SK-N-SH (cell line): ENCODE measurements at regions not wholly inside any gene's neighbourhood (a gene's known extent, or its start where the extent isn't known, plus 50 kb on each side); places are given as distances from the start of the nearest gene placed in this dataset.
"Not testable (repeated sequence)": the region's sequence is repeated elsewhere in the genome, so short reads cannot be mapped to it uniquely, and the experiment has no call there.

Source experiments
- CTCF ChIA-PET: fragments of 300-600, 350-600 bp; formaldehyde crosslinking; extraction: SDS; loops from one replicate; lab custom pipeline; 2021; lab: Yijun Ruan, JAX
- POLR2A ChIA-PET: fragments of 350-600 bp; sonication (Branson Sonifier 250); formaldehyde crosslinking; extraction: SDS; loops from one replicate; lab custom pipeline; 2020; ENCODE audit warnings: antibody characterized with exemption, inconsistent platforms; lab: Yijun Ruan, JAX
- DNase-seq: peaks from one replicate; pipeline ENCODE4 v3.0.0; 2012
- H2AFZ ChIP-seq: fragments of 200-600 bp; sonication (generic); 2 replicates; pipeline ENCODE4 v1.8.1; 2016; ENCODE audit warnings: antibody characterized with exemption, mild to moderate bottlenecking, low read depth
- H3F3A ChIP-seq: fragments of 200-600 bp; sonication (generic); replicated peaks from 2 replicates; pipeline ENCODE3; 2016; ENCODE audit warnings: antibody characterized with exemption, mild to moderate bottlenecking; ENCODE audit not compliant: insufficient read depth
- H3K27ac ChIP-seq, 2 experiments: fragments of 200-500 bp in 1 of 2; fragments of 200-600 bp in 1 of 2; sonication (Bioruptor generic) in 1 of 2; sonication (generic), shearing (Covaris generic) in 1 of 2; 2 replicates each; pipeline versions ENCODE4 v1.5.1 to v1.6.1; 2014 to 2016; ENCODE audit warnings: low read depth in 2 of 2, inconsistent platforms in 1 of 2, low read length in 1 of 2, mild to moderate bottlenecking in 1 of 2, mixed read lengths in 1 of 2
- H3K27me3 ChIP-seq: fragments of 200-600 bp; sonication (generic), shearing (Covaris generic); 2 replicates; pipeline ENCODE4 v1.6.1; 2016; ENCODE audit warnings: mixed run types; ENCODE audit not compliant: insufficient read depth
- H3K36me3 ChIP-seq, 2 experiments: fragments of 200-500 bp in 1 of 2; fragments of 200-600 bp in 1 of 2; sonication (Bioruptor generic) in 1 of 2; sonication (generic) in 1 of 2; replicated peaks in 1 of 2; 2 replicates each; pipeline versions ENCODE3 to v1.5.1; 2014 to 2016; ENCODE audit warnings: low read length in 1 of 2, mild to moderate bottlenecking in 1 of 2; ENCODE audit not compliant: insufficient read depth in 2 of 2, control insufficient read depth in 1 of 2
- H3K4me1 ChIP-seq, 2 experiments: fragments of 200-500 bp in 1 of 2; fragments of 200-600 bp in 1 of 2; sonication (Bioruptor generic) in 1 of 2; sonication (generic), shearing (Covaris generic) in 1 of 2; 2 replicates each; pipeline versions ENCODE4 v1.5.1 to v1.6.1; 2014 to 2016; ENCODE audit warnings: low read depth in 1 of 2, low read length in 1 of 2, mixed run types in 1 of 2; ENCODE audit not compliant: insufficient read depth in 2 of 2, control insufficient read depth in 1 of 2
- H3K4me2 ChIP-seq: fragments of 200-600 bp; sonication (generic), shearing (Covaris generic); 2 replicates; pipeline ENCODE4 v1.6.1; 2017; ENCODE audit warnings: mixed run types
- H3K4me3 ChIP-seq, 2 experiments: fragments of 200-500 bp in 1 of 2; fragments of 200-600 bp in 1 of 2; sonication (Bioruptor generic) in 1 of 2; sonication (generic), shearing (Covaris generic) in 1 of 2; 2 replicates each; pipeline versions ENCODE4 v1.5.1 to v1.8.1; 2014 to 2016; ENCODE audit warnings: low read depth in 2 of 2, inconsistent platforms in 1 of 2, low read length in 1 of 2, mild to moderate bottlenecking in 1 of 2, mixed read lengths in 1 of 2, moderate library complexity in 1 of 2
- H3K79me2 ChIP-seq: fragments of 200-600 bp; sonication (generic); 2 replicates; pipeline ENCODE4 v1.8.1; 2017; ENCODE audit warnings: mild to moderate bottlenecking; ENCODE audit not compliant: insufficient read depth
- H3K9ac ChIP-seq: fragments of 200-600 bp; sonication (generic); 2 replicates; pipeline ENCODE4 v1.6.1; 2017; ENCODE audit warnings: mixed run types
- H3K9me2 ChIP-seq: fragments of 200-600 bp; sonication (generic); 2 replicates; pipeline ENCODE4 v1.6.1; 2017; ENCODE audit warnings: mixed run types
- H3K9me3 ChIP-seq: fragments of 200-600 bp; sonication (generic); 2 replicates; pipeline ENCODE4 v1.6.1; 2017; ENCODE audit warnings: mixed run types, mild to moderate bottlenecking, moderate library complexity
- H4K20me1 ChIP-seq: fragments of 200-600 bp; sonication (generic); 2 replicates; pipeline ENCODE4 v1.6.1; 2017; ENCODE audit warnings: mild to moderate bottlenecking, mixed run types; ENCODE audit not compliant: insufficient read depth
- EP300 ChIP-seq, 2 experiments: IDR thresholded peaks; 2 replicates each; pipeline versions ENCODE4 v1.4.0 to v1.6.1; 2012; ENCODE audit warnings: borderline replicate concordance in 1 of 2, low read depth in 1 of 2, low read length in 1 of 2
- EZH2phosphoT487 ChIP-seq: fragments of 200-600 bp; sonication (generic); IDR thresholded peaks from 2 replicates; pipeline ENCODE4 v1.6.1; 2017; ENCODE audit warnings: low read depth, mixed run types, mild to moderate bottlenecking, antibody characterized with exemption, moderate library complexity, borderline replicate concordance
- FOXJ3 ChIP-seq: sonication (generic); formaldehyde crosslinking; IDR thresholded peaks from 2 replicates; pipeline ENCODE4 v1.5.1; 2020; ENCODE audit warnings: mild to moderate bottlenecking, missing genetic modification reagents
- GATA2 ChIP-seq: sonication (generic); formaldehyde crosslinking; IDR thresholded peaks from 2 replicates; pipeline ENCODE4 v1.5.0; 2020; ENCODE audit warnings: mild to moderate bottlenecking, missing genetic modification reagents
- JUND ChIP-seq: IDR thresholded peaks from 2 replicates; pipeline ENCODE4 v1.4.0; 2012
- RCOR1 ChIP-seq: fragments of 150-350 bp; IDR thresholded peaks from 2 replicates; pipeline ENCODE4 v1.6.1; 2017; ENCODE audit warnings: antibody characterized with exemption, low read length
- TCF12 ChIP-seq: IDR thresholded peaks from 2 replicates; pipeline ENCODE4 v1.4.0; 2012
- WGBS: methylation state at CpG from one replicate; pipeline ENCODE4 v1.1.6; 2017; ENCODE audit warnings: low lambda C conversion rate; 5-methylcytosine and 5-hydroxymethylcytosine counted together
- TF ChIP-seq, protein P1 (sequence below): IDR thresholded peaks from 2 replicates; pipeline ENCODE4 v1.6.1; 2012; ENCODE audit warnings: mild to moderate bottlenecking, low read depth, low read length, moderate library complexity

DNA sequence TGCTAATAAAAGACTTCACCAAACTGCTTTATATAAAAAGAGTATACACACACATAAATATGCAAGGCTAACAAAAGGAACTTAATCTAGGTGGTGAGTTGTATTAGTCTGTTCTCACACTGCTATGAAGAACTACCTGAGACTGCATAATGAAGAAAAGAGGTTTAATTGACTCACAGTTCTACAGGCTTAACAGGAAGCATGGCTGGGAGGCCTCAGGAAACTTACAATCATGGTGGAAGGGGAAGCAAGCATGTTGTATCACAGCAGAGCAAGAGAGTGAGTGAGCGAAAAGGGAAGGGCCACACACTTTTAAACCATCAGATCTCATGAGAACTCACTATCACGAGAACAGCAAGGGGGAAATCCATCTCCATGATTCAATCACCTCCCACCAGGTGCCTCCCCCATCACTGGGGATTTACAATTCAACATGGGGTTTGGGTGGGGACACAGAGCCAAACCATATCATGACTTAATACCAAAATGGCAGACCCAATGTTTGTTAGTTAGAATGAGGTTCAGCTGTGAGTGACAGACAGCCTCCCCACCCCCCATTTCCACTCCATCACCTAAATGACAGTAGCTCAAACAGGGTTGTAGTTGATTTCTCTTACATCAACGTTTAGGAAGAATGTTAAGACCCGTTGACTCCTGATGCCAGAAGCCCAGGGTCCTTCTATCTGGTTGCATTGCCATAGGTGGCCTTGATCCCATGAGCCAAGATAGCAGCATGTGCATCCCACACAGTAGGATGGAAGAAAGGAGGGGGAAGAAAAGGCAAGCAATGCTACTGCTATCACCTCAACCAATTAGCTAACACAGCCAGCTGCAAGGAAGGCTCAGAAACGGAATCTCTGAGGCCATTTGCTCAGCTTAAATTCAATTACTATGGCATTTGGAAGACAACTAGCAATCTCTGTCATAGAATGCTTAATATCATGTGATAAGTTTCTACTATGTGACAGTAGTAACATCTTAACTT lies 77.0 kb downstream of the CCDC71L start (continued):
- TF ChIP-seq EP300 (IDR thresholded peaks at IDR 0.05; ENCODE audit: borderline replicate concordance in 1 of 2, low read depth in 1 of 2, low read length in 1 of 2), result no peak
- no peak for TF ChIP-seq FOXJ3
- no peak for TF ChIP-seq RCOR1
- TF ChIP-seq EZH2phosphoT487, result no peak

DNA sequence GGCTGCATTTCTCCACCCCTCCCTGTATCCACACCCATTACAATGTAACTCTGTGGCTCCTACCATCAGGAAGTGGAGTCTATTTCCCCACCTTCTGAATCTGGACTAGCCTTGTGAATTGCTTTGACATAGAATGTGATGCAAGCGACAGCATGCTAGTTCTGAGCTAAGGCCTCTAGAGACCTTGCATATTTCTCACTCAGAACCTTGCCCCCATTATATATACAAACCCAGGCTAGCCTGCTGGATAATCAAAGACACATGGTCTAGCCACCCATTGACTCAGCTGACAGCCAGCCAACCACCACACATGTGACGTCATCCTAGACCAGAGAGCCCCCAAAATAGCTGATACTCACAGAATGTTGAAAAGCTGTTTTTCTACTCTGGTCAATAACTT lies 77.9 kb downstream of the CCDC71L start:
- no peaks in the 10 kb centered on the region for H3K79me2 ChIP-seq
- no peak overlapping the region for H3K4me2 ChIP-seq
- no peaks in the 10 kb centered on the region for H3F3A ChIP-seq
- peak; percentile 64 for TF ChIP-seq TCF12
- TF ChIP-seq, protein P1, sequence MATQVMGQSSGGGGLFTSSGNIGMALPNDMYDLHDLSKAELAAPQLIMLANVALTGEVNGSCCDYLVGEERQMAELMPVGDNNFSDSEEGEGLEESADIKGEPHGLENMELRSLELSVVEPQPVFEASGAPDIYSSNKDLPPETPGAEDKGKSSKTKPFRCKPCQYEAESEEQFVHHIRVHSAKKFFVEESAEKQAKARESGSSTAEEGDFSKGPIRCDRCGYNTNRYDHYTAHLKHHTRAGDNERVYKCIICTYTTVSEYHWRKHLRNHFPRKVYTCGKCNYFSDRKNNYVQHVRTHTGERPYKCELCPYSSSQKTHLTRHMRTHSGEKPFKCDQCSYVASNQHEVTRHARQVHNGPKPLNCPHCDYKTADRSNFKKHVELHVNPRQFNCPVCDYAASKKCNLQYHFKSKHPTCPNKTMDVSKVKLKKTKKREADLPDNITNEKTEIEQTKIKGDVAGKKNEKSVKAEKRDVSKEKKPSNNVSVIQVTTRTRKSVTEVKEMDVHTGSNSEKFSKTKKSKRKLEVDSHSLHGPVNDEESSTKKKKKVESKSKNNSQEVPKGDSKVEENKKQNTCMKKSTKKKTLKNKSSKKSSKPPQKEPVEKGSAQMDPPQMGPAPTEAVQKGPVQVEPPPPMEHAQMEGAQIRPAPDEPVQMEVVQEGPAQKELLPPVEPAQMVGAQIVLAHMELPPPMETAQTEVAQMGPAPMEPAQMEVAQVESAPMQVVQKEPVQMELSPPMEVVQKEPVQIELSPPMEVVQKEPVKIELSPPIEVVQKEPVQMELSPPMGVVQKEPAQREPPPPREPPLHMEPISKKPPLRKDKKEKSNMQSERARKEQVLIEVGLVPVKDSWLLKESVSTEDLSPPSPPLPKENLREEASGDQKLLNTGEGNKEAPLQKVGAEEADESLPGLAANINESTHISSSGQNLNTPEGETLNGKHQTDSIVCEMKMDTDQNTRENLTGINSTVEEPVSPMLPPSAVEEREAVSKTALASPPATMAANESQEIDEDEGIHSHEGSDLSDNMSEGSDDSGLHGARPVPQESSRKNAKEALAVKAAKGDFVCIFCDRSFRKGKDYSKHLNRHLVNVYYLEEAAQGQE, result no peak
- no peak overlapping the region for H3K27ac ChIP-seq
- peaks cover 0 to 2% of the 10 kb centered on the region in 2 experiments; a peak in 1 of 4 replicates for H3K4me1 ChIP-seq
- no peak overlapping the region for H2AFZ ChIP-seq
- H3K9me3 ChIP-seq, result no peaks in the 10 kb centered on the region
- ChIA-PET POLR2A (no interaction called here), CTCF (interaction anchor here (1.0 to 1.1 kb wide), 4 partner anchors 10 to 15 kb away, joined by 3 to 4 read pairs (median 4); no protein-coding TSS in a partner anchor)
- H3K27me3 ChIP-seq, result no peaks in the 10 kb centered on the region
- no peaks in the 10 kb centered on the region for H4K20me1 ChIP-seq
- WGBS, result 77% methylated on average over 2 of the region's 2 CpGs
- H3K9me2 ChIP-seq, result no peaks in the 10 kb centered on the region
- no peak for DNase-seq
- no peak overlapping the region for H3K4me3 ChIP-seq
- no peak overlapping the region for H3K9ac ChIP-seq
- H3K36me3 ChIP-seq, result no peaks in the 10 kb centered on the region

DNA sequence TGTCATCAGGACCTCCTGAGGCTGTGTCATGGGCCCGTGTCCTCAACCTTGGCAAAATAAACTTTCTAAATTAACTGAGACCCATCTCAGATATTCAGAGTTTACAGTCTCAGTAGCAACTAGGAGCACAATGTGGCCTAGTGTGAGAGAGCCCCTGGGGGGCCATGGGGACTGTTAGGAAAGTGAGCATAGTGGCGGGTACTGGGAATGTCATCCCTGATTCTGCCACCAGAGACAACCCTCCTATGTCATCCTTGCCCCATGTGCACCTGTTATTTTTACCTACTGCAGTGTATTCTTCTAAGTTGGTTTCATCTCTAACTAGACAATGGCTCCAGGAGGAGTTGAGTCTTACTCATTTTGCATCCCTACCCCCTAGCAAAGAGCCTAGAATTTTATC lies 78.6 kb downstream of the CCDC71L start:
- Histone ChIP-seq H3K9me3 (no peaks in the 10 kb centered on the region), H3K9me2 (no peaks in the 10 kb centered on the region), H4K20me1 (no peaks in the 10 kb centered on the region), H3K36me3 (no peaks in the 10 kb centered on the region), H3K4me1 (peaks cover 0 to 2% of the 10 kb centered on the region in 2 experiments; a peak in 1 of 4 replicates), H3K27me3 (no peaks in the 10 kb centered on the region), H3K4me2 (no peak overlapping the region), H2AFZ (no peak overlapping the region), H3K9ac (no peak overlapping the region), H3K4me3 (no peak overlapping the region), H3K27ac (no peak overlapping the region), H3F3A (no peaks in the 10 kb centered on the region), H3K79me2 (no peaks in the 10 kb centered on the region)
- DNase-seq, result no peak
- TF ChIP-seq, protein P1, result no peak
- no peak for TF ChIP-seq RCOR1
- TF ChIP-seq EP300 (IDR thresholded peaks at IDR 0.05; ENCODE audit: borderline replicate concordance in 1 of 2, low read depth in 1 of 2, low read length in 1 of 2), result no peak
- no peak for TF ChIP-seq FOXJ3
- no peak for TF ChIP-seq GATA2 (CRISPR knock-in tag)
- TF ChIP-seq JUND, result no peak
- CTCF ChIA-PET, result interaction anchor here (0.6 to 1.1 kb wide), 4 partner anchors 11 to 501 kb away, joined by 3 to 4 read pairs (median 4); no protein-coding TSS in a partner anchor
- POLR2A ChIA-PET, result no interaction called here
- WGBS, result 86% methylated on average over 2 of the region's 2 CpGs

DNA sequence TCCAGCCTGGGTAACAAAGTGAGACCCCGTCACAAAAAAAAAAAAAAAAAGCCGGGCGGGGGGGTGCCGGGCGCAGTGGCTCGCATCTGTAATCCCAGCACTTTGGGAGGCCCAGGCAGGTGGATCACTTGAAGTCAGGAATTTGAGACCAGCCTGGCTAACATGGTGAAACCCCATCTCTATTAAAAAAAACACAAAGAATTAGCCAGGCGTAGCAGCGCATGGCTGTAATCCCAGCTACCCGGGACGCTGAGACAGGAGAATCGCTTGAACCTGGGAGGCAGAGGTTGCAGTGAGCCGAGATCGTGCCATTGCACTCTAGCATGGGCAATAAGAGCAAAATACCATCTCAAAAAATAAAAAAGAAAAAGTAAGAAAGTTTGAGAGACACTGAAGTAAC lies 81.9 kb downstream of the CCDC71L start:
- H3K9me2 ChIP-seq, H3K9ac ChIP-seq, H3K27ac ChIP-seq, POLR2A ChIA-PET, H3F3A ChIP-seq, H3K4me2 ChIP-seq, H3K27me3 ChIP-seq, H2AFZ ChIP-seq, H3K4me1 ChIP-seq, CTCF ChIA-PET, H3K4me3 ChIP-seq, DNase-seq, H3K9me3 ChIP-seq, H4K20me1 ChIP-seq, H3K36me3 ChIP-seq, H3K79me2 ChIP-seq: not testable (repeated sequence)
- 90% methylated on average over 13 of the region's 13 CpGs for WGBS
